ENCODE measurements at regions not wholly inside any gene's neighbourhood (a gene's known extent, or its start where the extent isn't known, plus 50 kb on each side); places are given as distances from the start of the nearest gene placed in this dataset.

DNA sequence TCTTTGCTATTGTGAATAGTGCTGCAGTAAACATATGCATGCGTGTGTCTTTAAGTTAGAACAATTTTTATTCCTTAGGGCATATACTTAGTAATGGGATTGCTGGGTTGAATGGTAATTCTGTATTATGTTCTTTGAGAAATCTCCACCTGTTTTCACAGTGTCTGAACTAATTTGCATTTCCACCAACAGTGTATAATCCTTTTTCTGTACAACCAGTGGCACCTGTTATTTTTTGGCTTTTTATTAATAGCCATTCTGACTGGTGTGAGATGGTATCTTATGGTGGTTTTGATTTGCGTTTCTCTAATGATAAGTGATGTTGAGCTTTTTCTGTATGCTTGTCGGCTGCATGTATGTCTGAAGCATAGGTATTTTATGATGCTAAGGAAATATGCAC lies 820.8 kb upstream of the MAP3K7 start:
- Histone ChIP-seq H3K18ac (ENCODE audit: insufficient read length, low read depth, low read length) (no peak overlapping the region), H3K27me3 (ENCODE audit: insufficient read depth, low read length) (no peaks in the 10 kb centered on the region), H3K4me2 (ENCODE audit: insufficient read depth, insufficient read length, low read length) (no peak overlapping the region), H3K4me1 (ENCODE audit: insufficient read depth, low read length) (no peaks in the 10 kb centered on the region), H3T11ph (ENCODE audit: low read length) (no peak overlapping the region), H2BK20ac (ENCODE audit: low read depth, low read length, poor library complexity, severe bottlenecking) (no peak overlapping the region), H2BK120ac (ENCODE audit: low read depth, low read length, poor library complexity, severe bottlenecking) (no peak overlapping the region), H3K27ac (ENCODE audit: insufficient read length, low read depth, low read length) (no peak overlapping the region), H3K4ac (ENCODE audit: low read depth, low read length) (no peak overlapping the region), H2AK5ac (ENCODE audit: insufficient read length, low read length) (no peak overlapping the region), H4K5ac (ENCODE audit: insufficient read length, low read depth, low read length) (no peak overlapping the region), H3K9ac (ENCODE audit: extremely low read depth, insufficient read length, low read length) (no peak overlapping the region), H4K8ac (replicated peaks; ENCODE audit: insufficient read length, low read depth, low read length) (no peak overlapping the region), H3K56ac (ENCODE audit: insufficient read length, low read depth, low read length) (no peak overlapping the region), H3K14ac (ENCODE audit: insufficient read depth, low read length) (no peak overlapping the region), H4K20me1 (ENCODE audit: control insufficient read depth, insufficient read depth, insufficient read length) (no peaks in the 10 kb centered on the region), H3K79me1 (ENCODE audit: insufficient read depth, low read depth, low read length, poor library complexity, severe bottlenecking) (no peaks in the 10 kb centered on the region), H3K23ac (ENCODE audit: insufficient read length, low read depth, low read length) (no peak overlapping the region), H2AFZ (ENCODE audit: low read length) (no peak overlapping the region), H2BK5ac (ENCODE audit: insufficient read length, low read length) (no peak overlapping the region), H2BK12ac (ENCODE audit: insufficient read length, low read depth, low read length) (no peak overlapping the region), H3K9me3 (ENCODE audit: control insufficient read depth, low read depth, low read length) (no peaks in the 10 kb centered on the region), H3K79me2 (ENCODE audit: insufficient read depth, low read length) (no peaks in the 10 kb centered on the region), H4K91ac (ENCODE audit: insufficient read length, low read depth, low read length) (no peak overlapping the region), H2BK15ac (ENCODE audit: low read depth, low read length) (no peak overlapping the region), H3K23me2 (ENCODE audit: insufficient read length, low read depth, low read length, poor library complexity, severe bottlenecking) (no peaks in the 10 kb centered on the region)
- H3K4me1 Mint-ChIP-seq, result peaks cover 6 to 12% of the 10 kb centered on the region in 2 experiments; a peak in 3 of 4 replicates
- peaks cover 3 to 16% (median 6%) of the 10 kb centered on the region in 3 experiments; a peak in 6 of 7 replicates for H3K36me3 Mint-ChIP-seq (ENCODE audit: insufficient read depth in 1 of 3, low read depth in 3 of 3)
- H3K27ac Mint-ChIP-seq, result no peak overlapping the region
- peaks cover 13 to 14% of the 10 kb centered on the region in 2 experiments; a peak in 3 of 5 replicates for H3K9me3 Mint-ChIP-seq
- no peaks in the 10 kb centered on the region; the same call in 1 of the 2 replicates for H3K27me3 Mint-ChIP-seq (ENCODE audit: low read depth)
- TF ChIP-seq, protein P1, sequence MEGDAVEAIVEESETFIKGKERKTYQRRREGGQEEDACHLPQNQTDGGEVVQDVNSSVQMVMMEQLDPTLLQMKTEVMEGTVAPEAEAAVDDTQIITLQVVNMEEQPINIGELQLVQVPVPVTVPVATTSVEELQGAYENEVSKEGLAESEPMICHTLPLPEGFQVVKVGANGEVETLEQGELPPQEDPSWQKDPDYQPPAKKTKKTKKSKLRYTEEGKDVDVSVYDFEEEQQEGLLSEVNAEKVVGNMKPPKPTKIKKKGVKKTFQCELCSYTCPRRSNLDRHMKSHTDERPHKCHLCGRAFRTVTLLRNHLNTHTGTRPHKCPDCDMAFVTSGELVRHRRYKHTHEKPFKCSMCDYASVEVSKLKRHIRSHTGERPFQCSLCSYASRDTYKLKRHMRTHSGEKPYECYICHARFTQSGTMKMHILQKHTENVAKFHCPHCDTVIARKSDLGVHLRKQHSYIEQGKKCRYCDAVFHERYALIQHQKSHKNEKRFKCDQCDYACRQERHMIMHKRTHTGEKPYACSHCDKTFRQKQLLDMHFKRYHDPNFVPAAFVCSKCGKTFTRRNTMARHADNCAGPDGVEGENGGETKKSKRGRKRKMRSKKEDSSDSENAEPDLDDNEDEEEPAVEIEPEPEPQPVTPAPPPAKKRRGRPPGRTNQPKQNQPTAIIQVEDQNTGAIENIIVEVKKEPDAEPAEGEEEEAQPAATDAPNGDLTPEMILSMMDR (conservative IDR thresholded peaks at IDR 0.05), result no peak
- no CpG with 5 or more reads among the region's 3 CpGs for WGBS (ENCODE audit: extremely low coverage, insufficient read length, low lambda C conversion rate)
- DNase-seq, result no peak
- H3K4me3 Mint-ChIP-seq, result no peak overlapping the region

Measured in H9 (cell line).